IMR-90 (cell line): ENCODE measurements at regions not wholly inside any gene's neighbourhood (a gene's known extent, or its start where the extent isn't known, plus 50 kb on each side); places are given as distances from the start of the nearest gene placed in this dataset.

Experiments used
- ATAC-seq: fragments of 200-7000 bp; cut with Tn5 transposase; 2 replicates; pipeline ENCODE4 v1.9.1; 2020; ENCODE audit warnings: low read depth, mild to moderate bottlenecking, moderate library complexity
- BruUV-seq: library from RNA; stranded (reverse); fragments of 400-500 nt; replicated peaks from 2 replicates; lab custom pipeline; 2021; lab: Mats Ljungman, UMichigan
- CTCF ChIA-PET: fragments of 300-600 bp; formaldehyde crosslinking; extraction: SDS; loops from one replicate; lab custom pipeline; 2021; ENCODE audit warnings: antibody characterized with exemption; lab: Yijun Ruan, JAX
- POLR2A ChIA-PET: fragments of 300-600 bp; sonication (Branson Sonifier 250); formaldehyde crosslinking; loops from one replicate; lab custom pipeline; 2022; ENCODE audit warnings: antibody characterized with exemption; ENCODE audit not compliant: unreplicated experiment; lab: Charles Lee
- DNase-seq: peaks from one replicate; pipeline ENCODE4 v3.0.0; 2013
- H2AFZ ChIP-seq: replicated peaks from 2 replicates; pipeline ENCODE3; 2013; ENCODE audit warnings: low read length, mild to moderate bottlenecking; ENCODE audit not compliant: poor library complexity
- H2AK5ac ChIP-seq: 2 replicates; pipeline ENCODE4 v1.6.1; 2013; ENCODE audit warnings: low read depth, low read length, inconsistent platforms
- H2AK9ac ChIP-seq: replicated peaks from 2 replicates; pipeline ENCODE3; 2013; ENCODE audit warnings: mild to moderate bottlenecking, low read depth, low read length, moderate library complexity; ENCODE audit not compliant: poor library complexity
- H2BK120ac ChIP-seq: 2 replicates; pipeline ENCODE4 v1.6.1; 2013; ENCODE audit warnings: low read depth, low read length, inconsistent platforms
- H2BK15ac ChIP-seq: 3 replicates; pipeline ENCODE4 v1.6.1; 2013; ENCODE audit warnings: low read depth, low read length, inconsistent platforms
- H2BK20ac ChIP-seq: 2 replicates; pipeline ENCODE4 v1.6.1; 2013; ENCODE audit warnings: low read depth, mild to moderate bottlenecking, inconsistent platforms, low read length, moderate library complexity
- H2BK5ac ChIP-seq: 2 replicates; pipeline ENCODE4 v1.6.1; 2013; ENCODE audit warnings: mild to moderate bottlenecking, low read depth, low read length, inconsistent platforms; ENCODE audit not compliant: poor library complexity, severe bottlenecking
- H3K14ac ChIP-seq: replicated peaks from 2 replicates; pipeline ENCODE4 v1.6.1; 2013; ENCODE audit warnings: low read depth, low read length, inconsistent platforms
- H3K18ac ChIP-seq: 2 replicates; pipeline ENCODE4 v1.6.1; 2013; ENCODE audit warnings: low read depth, low read length, control low read depth
- H3K23ac ChIP-seq: 2 replicates; pipeline ENCODE4 v1.6.1; 2013; ENCODE audit warnings: low read depth, low read length, inconsistent platforms
- H3K27ac ChIP-seq: 2 replicates; pipeline ENCODE4 v1.5.1; 2013; ENCODE audit warnings: mild to moderate bottlenecking, control low read depth, low read length; ENCODE audit not compliant: insufficient read depth
- H3K27me3 ChIP-seq: 2 replicates; pipeline ENCODE4 v1.6.1; 2013; ENCODE audit warnings: low read length; ENCODE audit not compliant: control insufficient read depth, insufficient read depth
- H3K36me3 ChIP-seq: 2 replicates; pipeline ENCODE4 v1.6.1; 2013; ENCODE audit warnings: low read length, mixed read lengths; ENCODE audit not compliant: control insufficient read depth, insufficient read depth
- H3K4ac ChIP-seq: 2 replicates; pipeline ENCODE4 v1.6.1; 2013; ENCODE audit warnings: low read depth, low read length, inconsistent platforms
- H3K4me1 ChIP-seq: 2 replicates; pipeline ENCODE4 v1.6.1; 2013; ENCODE audit warnings: low read length, mixed read lengths; ENCODE audit not compliant: control insufficient read depth, insufficient read depth
- H3K4me2 ChIP-seq: 2 replicates; pipeline ENCODE4 v1.6.1; 2013; ENCODE audit warnings: low read depth, mild to moderate bottlenecking, control low read depth, low read length, moderate library complexity
- H3K4me3 ChIP-seq: 2 replicates; pipeline ENCODE4 v1.5.1; 2013; ENCODE audit warnings: low read depth, mild to moderate bottlenecking, control low read depth, low read length, moderate library complexity; ENCODE audit not compliant: insufficient read depth
- H3K56ac ChIP-seq: 2 replicates; pipeline ENCODE4 v1.6.1; 2013; ENCODE audit warnings: low read length, inconsistent platforms; ENCODE audit not compliant: insufficient read depth; ENCODE audit errors: extremely low read depth
- H3K79me1 ChIP-seq, 2 experiments: 2 replicates each; pipeline ENCODE4 v1.6.1; 2013; ENCODE audit warnings: low read length in 2 of 2, inconsistent platforms in 1 of 2, low read depth in 1 of 2
- H3K9ac ChIP-seq: 2 replicates; pipeline ENCODE4 v1.6.1; 2013; ENCODE audit warnings: low read depth, low read length, control low read depth
- H3K9me1 ChIP-seq: 2 replicates; pipeline ENCODE4 v1.6.1; 2013; ENCODE audit warnings: low read length, inconsistent platforms; ENCODE audit not compliant: insufficient read depth
- H3K9me3 ChIP-seq: 2 replicates; pipeline ENCODE4 v1.6.1; 2013; ENCODE audit warnings: low read length; ENCODE audit not compliant: control insufficient read depth, insufficient read depth
- H4K20me1 ChIP-seq: 2 replicates; pipeline ENCODE4 v1.6.1; 2013; ENCODE audit warnings: low read length, inconsistent platforms; ENCODE audit not compliant: insufficient read depth
- H4K5ac ChIP-seq: 2 replicates; pipeline ENCODE4 v1.6.1; 2013; ENCODE audit warnings: mild to moderate bottlenecking, low read depth, low read length, control low read depth
- H4K8ac ChIP-seq, 2 experiments: 2 replicates each; pipeline ENCODE4 v1.6.1; 2013; ENCODE audit warnings: low read depth in 2 of 2, low read length in 2 of 2, control low read depth in 1 of 2, inconsistent platforms in 1 of 2
- H4K91ac ChIP-seq: 2 replicates; pipeline ENCODE4 v1.6.1; 2013; ENCODE audit warnings: low read depth, low read length, inconsistent platforms; ENCODE audit not compliant: insufficient read depth
- FOS ChIP-seq: fragments of 150-350 bp; IDR thresholded peaks from 2 replicates; pipeline ENCODE4 v1.6.1; 2016; ENCODE audit warnings: low read depth, low read length
- MAFK ChIP-seq: IDR thresholded peaks from 2 replicates; pipeline ENCODE4 v1.6.1; 2012; ENCODE audit warnings: low read depth, low read length, improper control_type of control experiment
- POLR2A ChIP-seq: IDR thresholded peaks from 2 replicates; pipeline ENCODE4 v1.6.1; 2012; ENCODE audit warnings: mild to moderate bottlenecking, low read depth, low read length
- RAD21 ChIP-seq: IDR thresholded peaks from 2 replicates; pipeline ENCODE4 v1.6.1; 2012; ENCODE audit warnings: low read length, improper control_type of control experiment
- RFX5 ChIP-seq: IDR thresholded peaks from 2 replicates; pipeline ENCODE4 v1.8.0; 2012; ENCODE audit warnings: low read depth, mild to moderate bottlenecking, low read length, moderate library complexity
- SMC3 ChIP-seq: fragments of 150-350 bp; IDR thresholded peaks from 2 replicates; pipeline ENCODE4 v1.6.1; 2016; ENCODE audit warnings: low read depth, mild to moderate bottlenecking, antibody characterized with exemption, low read length, moderate library complexity
- USF2 ChIP-seq: fragments of 150-350 bp; IDR thresholded peaks from 2 replicates; pipeline ENCODE4 v1.6.1; 2017; ENCODE audit warnings: mild to moderate bottlenecking, antibody characterized with exemption, low read length, low read depth
- WGBS, 2 experiments: methylation state at CpG; one replicate each; pipeline versions ENCODE4 v1.1.5 to v1.1.7; 2013; ENCODE audit warnings: missing lambda C conversion rate in 2 of 2; ENCODE audit not compliant: insufficient read length in 1 of 2; ENCODE audit errors: extremely low coverage in 2 of 2; 5-methylcytosine and 5-hydroxymethylcytosine counted together
- dilution Hi-C: fragments of 300-500 bp; cut with HindIII; formaldehyde crosslinking; loops from one replicate; pipeline ENCODE4 v1.14.3; 2018; ENCODE audit warnings: low sequenced_read_pairs; ENCODE audit not compliant: unreplicated experiment
- in situ Hi-C: fragments of 300-500 bp; cut with MboI; formaldehyde crosslinking; loops from 3 replicates; pipeline ENCODE4 v1.14.3; 2019; ENCODE audit warnings: low sequenced_read_pairs, inconsistent platforms, mixed read lengths
- intact Hi-C: fragments of 100-400 bp; cut with micrococcal nuclease; formaldehyde crosslinking; loops from 2 replicates; pipeline ENCODE4 v1.10.0; 2022

- no TSS peak for BruUV-seq
- Histone ChIP-seq H3K56ac (no peak overlapping the region), H3K9me3 (peaks cover 8% of the 10 kb centered on the region; the same call in 1 of the 2 replicates), H4K8ac (no peak overlapping the region), H4K20me1 (no peaks in the 10 kb centered on the region), H2BK120ac (no peak overlapping the region), H3K23ac (no peak overlapping the region), H3K36me3 (no peaks in the 10 kb centered on the region), H3K9ac (no peak overlapping the region), H3K79me1 (no peaks in the 10 kb centered on the region), H2AK9ac (no peak overlapping the region), H3K18ac (no peak overlapping the region), H4K5ac (no peak overlapping the region), H3K9me1 (no peaks in the 10 kb centered on the region), H2AK5ac (no peak overlapping the region), H3K4me2 (no peak overlapping the region), H3K14ac (no peak overlapping the region), H3K27ac (no peak overlapping the region), H2BK15ac (no peak overlapping the region), H2BK5ac (no peak overlapping the region), H3K4me3 (no peak overlapping the region), H4K91ac (no peak overlapping the region), H3K4me1 (no peaks in the 10 kb centered on the region), H3K4ac (no peak overlapping the region), H2BK20ac (no peak overlapping the region), H2AFZ (no peak overlapping the region), H3K27me3 (no peaks in the 10 kb centered on the region)
- WGBS, 2 experiments = 0% methylated on average over 1 of the region's 3 CpGs; no CpG with 5 or more reads in 1 of the 2 experiments
- ATAC-seq (no peak), DNase-seq (no peak)
- in situ Hi-C loops (no loop called here), dilution Hi-C loops (no loop called here), intact Hi-C loops (no loop called here)
- TF ChIP-seq MAFK (no peak), SMC3 (no peak), RAD21 (no peak), POLR2A (no peak), USF2 (no peak), FOS (no peak), RFX5 (no peak)
- ChIA-PET CTCF (no interaction called here), POLR2A (no interaction called here)
Measured at GRCh38 chr2:104332731-104333130, 521.2 kb upstream of the POU3F3 start.
